WTC11 (cell line): ENCODE measurements at regions not wholly inside any gene's neighbourhood (a gene's known extent, or its start where the extent isn't known, plus 50 kb on each side); places are given as distances from the start of the nearest gene placed in this dataset.

ENCODE experiments used
- ATAC-seq: fragments of 200-7000 bp; cut with Tn5 transposase; 2 replicates; pipeline ENCODE4 v1.10.0; 2021; ENCODE audit warnings: mild to moderate bottlenecking, moderate library complexity
- CTCF ChIA-PET: fragments of 300-600 bp; sonication (Branson Sonifier 250); formaldehyde crosslinking; loops from one replicate; lab custom pipeline; 2021; ENCODE audit warnings: antibody characterized with exemption; lab: Charles Lee
- POLR2A ChIA-PET: fragments of 350-600 bp; sonication (Branson Sonifier 250); formaldehyde crosslinking; loops from one replicate; lab custom pipeline; 2021; ENCODE audit warnings: antibody characterized with exemption; lab: Charles Lee
- DNase-seq: peaks from one replicate; pipeline ENCODE4 v3.0.0; 2021; ENCODE audit warnings: low spot score
- H3K27ac Mint-ChIP-seq: 2 replicates; pipeline ENCODE4 v1.8.0; 2021; ENCODE audit warnings: mixed read lengths
- H3K27me3 Mint-ChIP-seq: 2 replicates; pipeline ENCODE4 v1.8.0; 2021; ENCODE audit warnings: low read depth, mild to moderate bottlenecking, moderate library complexity, mixed read lengths
- H3K36me3 Mint-ChIP-seq: 2 replicates; pipeline ENCODE4 v1.8.0; 2021; ENCODE audit warnings: mixed read lengths
- H3K4me1 Mint-ChIP-seq: 2 replicates; pipeline ENCODE4 v1.8.0; 2022; ENCODE audit warnings: mixed read lengths
- H3K4me3 Mint-ChIP-seq: 2 replicates; pipeline ENCODE4 v1.8.0; 2021; ENCODE audit warnings: mild to moderate bottlenecking, moderate library complexity, mixed read lengths
- H3K9me3 Mint-ChIP-seq: 2 replicates; pipeline ENCODE4 v1.8.0; 2021; ENCODE audit warnings: mixed read lengths
- AFF4 ChIP-seq: sonication (generic); formaldehyde crosslinking; IDR thresholded peaks from 2 replicates; pipeline ENCODE4 v1.8.1; 2023; ENCODE audit warnings: mild to moderate bottlenecking, missing genetic modification reagents, borderline replicate concordance
- ARID4B ChIP-seq: sonication (generic); formaldehyde crosslinking; IDR thresholded peaks from 2 replicates; pipeline ENCODE4 v1.8.0; 2023; ENCODE audit warnings: missing genetic modification reagents, mild to moderate bottlenecking, borderline replicate concordance
- ATF1 ChIP-seq: sonication (generic); formaldehyde crosslinking; IDR thresholded peaks from 2 replicates; pipeline ENCODE4 v1.8.1; 2023; ENCODE audit warnings: mild to moderate bottlenecking, moderate library complexity, missing genetic modification reagents
- ATF3 ChIP-seq: sonication (generic); formaldehyde crosslinking; conservative IDR thresholded peaks from 2 replicates; pipeline ENCODE4 v1.8.1; 2022; ENCODE audit warnings: mild to moderate bottlenecking, missing genetic modification reagents
- E2F5 ChIP-seq: sonication (generic); formaldehyde crosslinking; IDR thresholded peaks from 2 replicates; pipeline ENCODE4 v1.8.1; 2022; ENCODE audit warnings: mild to moderate bottlenecking, moderate library complexity, missing genetic modification reagents
- ELF4 ChIP-seq: sonication (generic); formaldehyde crosslinking; IDR thresholded peaks from 2 replicates; pipeline ENCODE4 v1.8.1; 2022; ENCODE audit warnings: low read depth, mild to moderate bottlenecking, moderate library complexity, missing genetic modification reagents
- ESRRA ChIP-seq: sonication (generic); formaldehyde crosslinking; IDR thresholded peaks from 2 replicates; pipeline ENCODE4 v1.8.1; 2022; ENCODE audit warnings: mild to moderate bottlenecking, missing genetic modification reagents, borderline replicate concordance
- JUN ChIP-seq: sonication (generic); formaldehyde crosslinking; IDR thresholded peaks from 2 replicates; pipeline ENCODE4 v1.8.0; 2023; ENCODE audit warnings: mild to moderate bottlenecking, missing genetic modification reagents
- MXD4 ChIP-seq: fragments of 250-450 bp; sonication (Bioruptor Pico); IDR thresholded peaks from 2 replicates; pipeline ENCODE4 v1.8.0; 2021; ENCODE audit warnings: mild to moderate bottlenecking, moderate library complexity, borderline replicate concordance
- NR1H2 ChIP-seq: sonication (generic); formaldehyde crosslinking; IDR thresholded peaks from 2 replicates; pipeline ENCODE4 v1.9.0; 2021; ENCODE audit warnings: mild to moderate bottlenecking, moderate library complexity, missing genetic modification reagents
- PRDM15 ChIP-seq: sonication (generic); formaldehyde crosslinking; IDR thresholded peaks from 2 replicates; pipeline ENCODE4 v1.8.0; 2022; ENCODE audit warnings: missing genetic modification reagents
- RELA ChIP-seq: sonication (generic); formaldehyde crosslinking; IDR thresholded peaks from 2 replicates; pipeline ENCODE4 v1.8.1; 2022; ENCODE audit warnings: missing genetic modification reagents, mild to moderate bottlenecking, borderline replicate concordance
- TP53 ChIP-seq: sonication (generic); formaldehyde crosslinking; IDR thresholded peaks from 2 replicates; pipeline ENCODE4 v1.8.1; 2023; ENCODE audit warnings: mild to moderate bottlenecking, missing genetic modification reagents
- ZNF121 ChIP-seq: sonication (generic); formaldehyde crosslinking; IDR thresholded peaks from 2 replicates; pipeline ENCODE4 v1.8.0; 2023; ENCODE audit warnings: missing genetic modification reagents
- ZNF219 ChIP-seq: sonication (generic); formaldehyde crosslinking; IDR thresholded peaks from 2 replicates; pipeline ENCODE4 v1.8.0; 2023; ENCODE audit warnings: missing genetic modification reagents, mild to moderate bottlenecking, borderline replicate concordance
- ZNF232 ChIP-seq: sonication (generic); formaldehyde crosslinking; IDR thresholded peaks from 2 replicates; pipeline ENCODE4 v1.8.0; 2022; ENCODE audit warnings: mild to moderate bottlenecking, missing genetic modification reagents
- TF ChIP-seq, protein P1 (sequence below): sonication (generic); formaldehyde crosslinking; IDR thresholded peaks from 2 replicates; pipeline ENCODE4 v1.8.0; 2023; ENCODE audit warnings: missing genetic modification reagents

DNA sequence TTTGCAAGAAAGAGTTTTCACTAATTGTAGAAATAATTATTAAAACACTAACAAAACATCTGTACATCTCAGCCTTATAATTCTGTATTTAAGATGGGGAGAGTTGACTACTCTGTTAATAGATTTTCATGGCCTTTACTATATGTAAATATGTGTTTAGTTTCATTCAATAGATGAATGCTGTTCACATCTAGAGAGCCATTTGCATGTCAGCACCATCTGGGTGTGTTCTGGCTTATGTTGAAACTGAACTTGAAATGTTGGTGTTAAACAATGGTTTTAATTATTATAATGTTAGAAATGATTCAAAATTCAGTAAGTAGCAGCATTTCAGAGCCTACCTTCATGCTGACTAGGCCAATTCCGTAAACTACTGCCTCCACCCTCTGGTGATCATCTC is 102.5 kb upstream of the ADAD1 start:
- Mint-ChIP-seq H3K4me3 (no peak overlapping the region), H3K27me3 (no peaks in the 10 kb centered on the region), H3K9me3 (no peaks in the 10 kb centered on the region), H3K36me3 (no peaks in the 10 kb centered on the region), H3K4me1 (no peaks in the 10 kb centered on the region), H3K27ac (no peak overlapping the region)
- TF ChIP-seq ELF4 (CRISPR knock-in tag) (no peak), NR1H2 (CRISPR knock-in tag) (no peak), ATF1 (no peak), ARID4B (CRISPR knock-in tag) (no peak)
- TF ChIP-seq, protein P1, sequence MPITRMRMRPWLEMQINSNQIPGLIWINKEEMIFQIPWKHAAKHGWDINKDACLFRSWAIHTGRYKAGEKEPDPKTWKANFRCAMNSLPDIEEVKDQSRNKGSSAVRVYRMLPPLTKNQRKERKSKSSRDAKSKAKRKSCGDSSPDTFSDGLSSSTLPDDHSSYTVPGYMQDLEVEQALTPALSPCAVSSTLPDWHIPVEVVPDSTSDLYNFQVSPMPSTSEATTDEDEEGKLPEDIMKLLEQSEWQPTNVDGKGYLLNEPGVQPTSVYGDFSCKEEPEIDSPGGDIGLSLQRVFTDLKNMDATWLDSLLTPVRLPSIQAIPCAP (CRISPR knock-in tag): no peak
- POLR2A ChIA-PET: no interaction called here
- DNase-seq: no peak
- no peak for ATAC-seq
- CTCF ChIA-PET: no interaction called here

GRCh38 chr4:122278976-122279375 is 99.8 kb upstream of the ADAD1 start:
- no peaks in the 10 kb centered on the region for H3K9me3 Mint-ChIP-seq
- no peak for TF ChIP-seq TP53 (CRISPR knock-in tag)
- TF ChIP-seq ZNF232 (CRISPR knock-in tag): no peak
- TF ChIP-seq ATF3: no peak
- ATAC-seq (no peak), DNase-seq (no peak)
- no peaks in the 10 kb centered on the region for H3K27me3 Mint-ChIP-seq
- POLR2A ChIA-PET: no interaction called here
- H3K4me1 Mint-ChIP-seq: no peaks in the 10 kb centered on the region
- H3K4me3 Mint-ChIP-seq: no peak overlapping the region
- no peaks in the 10 kb centered on the region for H3K36me3 Mint-ChIP-seq
- CTCF ChIA-PET: no interaction called here
- H3K27ac Mint-ChIP-seq: no peak overlapping the region

DNA sequence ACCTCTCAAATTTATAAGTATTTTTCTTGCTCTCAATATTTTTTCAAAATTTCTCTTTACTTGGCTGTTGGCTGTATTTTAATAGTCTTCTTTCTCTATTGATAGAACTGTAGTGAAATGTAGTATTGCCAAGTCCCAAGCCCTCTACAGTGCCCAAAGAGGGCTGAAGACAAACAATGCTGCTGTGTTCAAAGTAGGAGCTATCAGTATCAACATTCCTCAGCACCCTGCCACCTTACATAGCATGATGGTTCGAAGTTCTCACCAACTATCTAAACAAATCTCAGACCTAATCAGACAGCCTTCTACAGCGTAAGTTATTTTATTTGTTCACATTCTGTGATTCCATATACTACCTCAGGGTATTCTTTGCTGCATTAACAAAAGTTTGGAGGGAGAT is 99.1 kb upstream of the ADAD1 start:
- TF ChIP-seq ESRRA (CRISPR knock-in tag) (no peak), RELA (CRISPR knock-in tag) (no peak), ZNF121 (CRISPR knock-in tag) (no peak), ATF1 (no peak), ZNF219 (CRISPR knock-in tag) (no peak), MXD4 (no peak), JUN (CRISPR knock-in tag) (no peak), ELF4 (CRISPR knock-in tag) (no peak), ATF3 (no peak), PRDM15 (CRISPR knock-in tag) (no peak), E2F5 (CRISPR knock-in tag) (no peak), AFF4 (no peak)
- H3K9me3 Mint-ChIP-seq: no peaks in the 10 kb centered on the region
- no peaks in the 10 kb centered on the region for H3K36me3 Mint-ChIP-seq
- H3K4me3 Mint-ChIP-seq: no peak overlapping the region
- ChIA-PET CTCF (no interaction called here), POLR2A (no interaction called here)
- H3K27ac Mint-ChIP-seq: no peak overlapping the region
- no peaks in the 10 kb centered on the region for H3K4me1 Mint-ChIP-seq
- no peaks in the 10 kb centered on the region for H3K27me3 Mint-ChIP-seq
- DNase-seq: no peak
- no peak for ATAC-seq
